H54 (cell line): ENCODE measurements at regions not wholly inside any gene's neighbourhood (a gene's known extent, or its start where the extent isn't known, plus 50 kb on each side); places are given as distances from the start of the nearest gene placed in this dataset.
"Not testable (repeated sequence)": the region's sequence is repeated elsewhere in the genome, so short reads cannot be mapped to it uniquely, and the experiment has no call there.

Experiments used
- DNase-seq: peaks from one replicate; pipeline ENCODE4 v3.0.0; 2011; ENCODE audit warnings: low spot score, mixed read lengths; ENCODE audit not compliant: insufficient read length
- FAIRE-seq: peaks from 3 replicates; lab custom pipeline; 2011; peaks lifted over from hg19 to GRCh38; lab: Jason Lieb, UNC
- POLR2A ChIP-seq: IDR thresholded peaks from 2 replicates; pipeline ENCODE4 v1.6.1; 2011; ENCODE audit warnings: low read depth, mild to moderate bottlenecking, low read length

DNA sequence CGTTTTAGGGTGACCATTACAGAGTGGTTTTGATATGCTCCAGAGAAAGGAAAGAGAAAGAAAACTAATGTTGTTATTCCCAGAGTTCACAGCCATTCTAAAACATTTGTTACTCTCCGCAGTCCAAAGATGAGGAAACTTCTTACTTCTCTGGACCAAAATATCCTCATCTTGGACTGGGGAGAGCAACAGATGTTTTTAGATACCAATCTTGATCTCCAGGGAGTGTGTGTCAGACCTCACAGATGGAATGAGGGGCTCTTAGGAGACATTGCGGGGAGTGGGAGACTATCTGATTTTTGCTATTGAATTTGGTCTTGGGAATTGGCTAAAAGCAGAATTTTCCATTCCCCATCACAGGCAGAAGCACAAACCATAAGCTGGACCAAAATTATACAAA is 110.8 kb downstream of the TNFAIP3 start:
- TF ChIP-seq POLR2A: no peak
- no peak for FAIRE-seq
- no peak for DNase-seq

DNA sequence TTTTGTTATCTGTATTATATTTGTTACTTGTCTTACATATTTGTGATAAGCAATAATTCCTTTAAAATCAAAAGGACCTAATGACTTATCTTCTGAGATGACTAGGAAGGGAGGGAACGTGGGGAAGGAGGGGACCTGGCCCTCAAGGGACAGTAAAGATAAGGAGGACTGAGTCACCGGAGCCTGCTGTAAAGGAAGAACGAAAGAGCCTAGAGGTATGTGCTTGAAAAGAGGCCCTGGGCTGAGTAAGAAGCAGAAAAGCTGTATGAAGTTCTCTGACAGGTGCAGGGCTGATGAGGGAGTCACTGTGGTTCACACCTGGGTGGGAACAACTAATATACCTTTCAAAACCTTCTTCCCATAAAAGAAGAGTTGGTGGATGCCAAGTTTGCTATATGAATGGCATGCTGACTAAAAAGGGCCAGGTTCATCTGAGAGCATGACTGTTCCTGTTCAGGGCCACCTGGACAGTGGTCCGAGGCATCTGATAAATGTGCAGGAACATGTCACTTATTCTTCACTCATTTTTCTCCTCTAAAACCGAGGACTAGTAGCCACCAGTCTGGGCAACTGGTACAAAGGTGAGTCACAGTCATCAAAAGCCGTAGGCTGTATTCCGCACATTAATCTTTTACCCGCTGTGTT is 111.3 kb downstream of the TNFAIP3 start:
- no peak for TF ChIP-seq POLR2A
- DNase-seq: no peak
- FAIRE-seq: no peak

DNA sequence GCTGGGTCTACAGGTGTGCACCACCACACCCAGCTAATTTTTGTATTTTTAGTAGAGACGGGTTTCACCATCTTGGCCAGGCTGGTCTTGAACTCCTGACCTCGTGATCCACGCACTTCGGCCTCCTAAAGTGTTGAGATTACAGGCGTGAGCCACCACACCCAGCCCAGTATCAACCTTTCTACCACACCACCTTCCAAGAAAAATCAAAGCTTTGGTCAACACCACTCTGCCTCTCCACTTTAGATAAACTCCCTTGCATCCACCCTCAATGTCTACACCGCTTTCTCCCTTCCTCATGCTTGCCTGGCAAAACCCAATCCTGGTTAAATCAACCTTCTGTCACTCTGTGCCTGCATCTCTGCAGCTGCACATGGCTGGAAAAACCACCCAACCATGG is 112.2 kb downstream of the TNFAIP3 start:
- FAIRE-seq, DNase-seq: not testable (repeated sequence)

DNA sequence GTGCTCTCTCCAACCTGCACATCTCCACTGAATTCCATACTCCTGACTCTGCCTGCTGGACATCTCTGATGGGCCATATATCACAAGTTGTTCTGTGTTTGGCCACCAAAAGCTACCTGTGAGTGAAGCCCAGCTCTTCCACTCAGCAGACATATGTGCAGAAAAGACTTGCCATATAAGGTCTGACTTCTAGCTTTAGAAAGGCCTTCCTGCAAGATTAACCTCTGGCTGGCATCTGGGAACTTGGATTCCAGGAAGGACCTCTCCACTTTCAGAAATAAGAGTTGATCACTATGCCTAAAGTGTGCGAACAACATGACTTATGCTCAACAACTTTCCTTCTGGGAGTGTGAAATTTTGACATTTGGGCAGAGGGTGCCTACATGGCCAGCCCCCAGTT is 113.7 kb downstream of the TNFAIP3 start:
- no peak for TF ChIP-seq POLR2A
- FAIRE-seq: no peak

DNA sequence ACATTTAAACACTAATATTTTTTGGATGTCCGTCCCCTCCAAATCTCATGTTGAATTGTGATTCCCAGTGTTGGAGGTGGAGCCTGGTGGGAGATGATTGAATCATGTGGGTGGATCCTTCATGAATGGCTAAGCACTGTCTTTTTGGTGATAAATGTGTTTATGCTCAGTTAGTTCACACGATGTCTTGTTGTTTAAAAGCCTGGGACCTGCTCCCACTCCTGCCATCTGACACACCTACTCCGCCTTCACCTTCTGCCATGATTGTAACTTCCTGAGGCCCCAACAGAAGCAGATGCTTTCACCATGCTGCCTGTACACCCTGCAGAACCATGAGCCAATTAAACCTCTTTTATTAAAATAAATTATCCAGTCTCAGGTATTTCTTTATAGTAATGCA is 114.7 kb downstream of the TNFAIP3 start:
- no peak for DNase-seq
- TF ChIP-seq POLR2A: no peak
- FAIRE-seq: no peak

More for the DNA sequence above, 113.7 kb downstream of the TNFAIP3 start:
- no peak for DNase-seq

DNA sequence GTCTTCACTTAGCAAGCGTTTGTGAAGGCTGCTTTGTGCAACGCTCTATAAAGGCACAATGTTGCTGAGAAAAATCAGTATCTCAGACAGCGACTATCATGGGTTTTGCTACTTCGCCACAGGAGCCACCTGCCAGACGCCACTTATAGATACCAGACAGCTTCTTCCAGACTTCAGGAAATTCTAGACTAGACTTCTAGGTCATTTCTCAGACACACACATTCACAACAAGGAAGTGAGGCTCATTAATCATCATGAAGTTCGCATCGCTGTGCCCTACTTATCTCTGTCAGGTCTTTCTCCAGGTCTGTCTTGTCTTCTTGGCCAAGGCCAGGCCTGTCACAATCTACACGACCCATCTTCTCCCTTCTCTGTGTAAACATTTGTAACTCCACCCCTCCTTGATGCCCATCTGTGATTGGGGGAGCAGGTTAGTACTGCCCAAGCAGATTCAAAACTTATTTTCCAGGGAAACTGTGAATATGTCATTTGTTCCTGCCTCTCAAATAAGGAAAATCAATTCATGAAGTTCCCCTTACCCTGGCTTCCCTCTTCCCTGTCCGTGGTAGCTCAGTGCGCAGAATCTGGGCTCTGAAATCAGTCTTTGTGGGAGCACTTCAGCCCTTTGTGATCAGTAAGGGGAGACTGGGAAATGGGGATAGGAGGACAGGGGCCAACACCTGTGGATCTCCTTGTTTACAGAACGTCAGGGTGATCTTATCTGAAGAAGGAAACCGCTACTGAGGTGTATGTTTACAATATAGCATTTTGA is 115.5 kb downstream of the TNFAIP3 start:
- no peak for FAIRE-seq
- no peak for DNase-seq

DNA sequence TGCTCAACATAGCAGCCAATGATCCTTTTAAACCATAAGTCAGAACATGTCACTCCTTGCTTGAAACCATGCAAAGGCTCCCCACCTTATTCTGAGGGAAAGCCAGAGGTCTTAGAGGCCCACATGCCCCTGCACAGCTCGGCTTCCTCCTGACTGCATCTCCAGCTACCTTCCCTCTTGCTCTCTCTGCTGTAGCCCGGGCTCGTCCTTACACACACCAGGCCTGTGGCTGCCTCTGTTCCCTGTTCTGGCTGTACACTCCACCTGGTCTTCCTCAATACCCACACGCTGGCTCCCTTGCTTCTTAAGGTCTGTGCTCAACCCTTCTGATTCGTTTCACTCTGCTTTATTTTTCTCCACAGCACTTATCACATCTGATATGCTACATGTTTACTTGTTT is 116.2 kb downstream of the TNFAIP3 start:
- no peak for TF ChIP-seq POLR2A
- FAIRE-seq (no peak), DNase-seq (no peak)

More for the DNA sequence above, 115.5 kb downstream of the TNFAIP3 start:
- TF ChIP-seq POLR2A: no peak

DNA sequence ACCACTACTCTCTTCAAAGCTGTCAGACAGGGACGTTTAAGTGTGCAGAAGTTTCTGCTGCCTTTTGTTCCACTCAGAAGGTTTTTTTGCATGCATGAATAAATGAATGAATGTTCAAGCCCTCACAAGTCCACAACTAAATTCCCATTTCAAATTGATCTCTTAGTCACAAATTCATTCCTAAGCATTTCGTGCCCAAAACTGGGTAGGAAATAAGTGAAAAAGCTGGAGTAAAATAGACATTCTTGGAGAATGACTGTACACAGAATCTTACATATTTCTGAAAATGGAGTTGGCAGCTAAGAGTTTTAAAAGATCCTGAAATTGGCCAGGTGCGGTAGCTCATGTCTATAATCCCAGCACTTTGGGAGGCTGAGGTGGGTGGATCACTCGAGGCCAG is 117.6 kb downstream of the PERP start:
- FAIRE-seq: no peak
- DNase-seq: no peak
- TF ChIP-seq POLR2A: no peak

DNA sequence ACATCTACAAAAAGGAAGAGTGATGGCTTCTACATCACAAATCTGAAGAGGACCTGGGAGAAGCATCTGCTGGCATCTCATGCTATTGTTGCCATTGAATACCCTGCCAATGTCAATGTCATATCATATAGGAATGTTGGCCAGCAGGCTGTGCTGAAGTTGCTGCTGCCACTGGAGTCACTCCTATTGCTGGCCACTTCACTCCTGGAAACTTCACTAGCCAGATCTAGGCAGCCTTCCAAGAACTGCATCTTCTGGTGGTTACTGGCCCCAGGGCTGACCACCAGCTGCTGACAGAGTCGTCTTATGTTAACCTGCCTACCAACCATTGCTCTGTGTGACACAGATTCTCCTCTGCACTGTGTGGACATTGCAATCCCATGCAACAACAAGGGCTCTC is 111.8 kb downstream of the PERP start:
- TF ChIP-seq POLR2A: no peak
- DNase-seq (no peak), FAIRE-seq (no peak)

DNA sequence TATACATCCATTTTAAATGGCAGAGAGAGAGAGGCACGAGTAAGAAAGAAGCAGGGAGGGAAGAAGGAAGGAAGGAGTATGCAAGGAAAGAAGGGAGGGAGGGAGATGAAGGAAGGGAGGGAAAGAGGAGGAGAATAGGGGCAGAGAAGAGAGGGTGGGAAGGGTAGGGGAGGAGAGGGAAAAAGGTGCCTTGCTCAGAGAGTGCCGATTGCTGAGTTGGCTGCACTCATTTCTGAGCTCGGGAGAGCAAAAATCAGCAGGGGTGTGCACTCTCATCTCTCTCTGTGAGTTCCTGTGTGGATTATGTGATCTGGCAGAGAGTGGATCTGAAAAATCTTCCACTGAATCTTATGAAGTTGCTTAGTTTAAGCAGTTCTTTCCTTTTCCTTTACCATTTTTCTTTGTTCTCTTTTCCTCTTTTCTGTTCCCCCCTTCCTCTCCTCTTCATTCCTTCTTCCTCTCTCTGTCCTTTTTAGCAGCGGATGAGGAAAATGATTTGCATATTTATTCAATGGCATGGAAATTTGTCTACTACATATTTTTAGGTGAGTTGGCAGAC is 108.7 kb downstream of the PERP start:
- DNase-seq: no peak
- no peak for TF ChIP-seq POLR2A
- FAIRE-seq: no peak

DNA sequence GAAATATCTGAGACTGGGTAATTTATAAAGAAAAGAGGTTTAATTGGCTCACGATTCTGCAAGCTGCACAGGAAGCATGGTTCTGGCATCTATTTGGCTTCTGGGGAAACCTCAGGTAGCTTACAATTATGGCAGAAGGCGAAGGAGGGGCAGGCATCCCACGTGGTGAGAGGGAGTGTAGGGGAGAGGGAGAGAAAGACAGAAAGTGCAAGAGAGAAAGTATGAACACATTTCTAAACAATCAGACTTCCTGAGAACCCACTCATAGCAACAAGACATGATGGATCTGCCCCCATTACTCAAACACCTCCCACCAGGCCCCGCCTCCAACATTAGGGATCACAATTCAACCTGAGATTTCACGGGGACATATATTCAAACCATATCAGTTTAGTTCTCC is 107.4 kb downstream of the PERP start:
- no peak for TF ChIP-seq POLR2A
- DNase-seq (no peak), FAIRE-seq (no peak)

DNA sequence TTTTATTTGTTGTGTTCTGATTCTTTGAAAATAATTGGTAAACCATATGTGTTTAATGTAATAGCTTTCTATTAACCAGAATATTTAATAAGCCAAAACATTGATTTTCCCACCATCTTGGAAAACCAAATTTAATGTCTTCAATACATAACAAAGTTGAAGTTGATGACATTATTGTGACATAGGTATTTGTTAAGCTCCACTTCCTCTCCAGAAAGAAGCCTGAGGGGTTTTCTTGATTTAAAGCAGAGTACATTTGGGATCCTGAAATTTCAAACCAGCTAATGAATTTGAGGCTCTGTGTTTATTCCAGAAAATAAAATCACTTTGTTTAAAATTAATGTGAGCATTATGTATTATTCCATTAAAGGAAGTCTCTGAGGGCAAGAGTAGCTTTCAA is 106.3 kb downstream of the PERP start:
- TF ChIP-seq POLR2A: no peak
- no peak for FAIRE-seq
- DNase-seq: no peak

DNA sequence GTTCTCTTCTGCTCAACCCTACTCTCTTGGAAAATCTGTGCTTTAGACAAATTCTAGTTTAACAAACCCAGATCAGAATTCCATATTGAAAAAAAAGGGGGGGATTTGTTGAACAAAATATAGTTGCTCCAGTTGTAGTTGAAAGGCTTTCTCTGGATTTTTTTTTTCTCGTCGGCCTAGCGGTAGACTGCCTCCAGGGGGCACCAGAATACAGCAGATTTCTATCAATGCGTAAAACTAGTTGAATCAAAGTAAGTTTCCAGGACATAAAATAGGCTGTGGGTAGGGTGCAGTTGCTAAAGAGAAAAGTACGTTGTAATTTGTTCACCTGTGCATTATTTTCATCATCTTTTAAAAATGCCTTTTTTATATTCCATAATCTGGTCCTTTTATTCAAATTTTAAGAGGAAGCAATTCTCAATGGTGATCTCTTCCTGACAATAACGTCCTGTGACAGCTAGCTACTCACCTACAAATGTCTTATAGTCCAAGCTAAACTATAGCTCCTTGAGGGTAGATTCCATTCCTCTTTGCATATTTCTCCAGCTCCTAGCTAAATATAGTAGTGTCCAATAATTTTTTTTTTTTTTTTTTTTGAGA is 105.4 kb downstream of the PERP start:
- no peak for TF ChIP-seq POLR2A
- FAIRE-seq: no peak
- no peak for DNase-seq
